ENCODE measurements at regions not wholly inside any gene's neighbourhood (a gene's known extent, or its start where the extent isn't known, plus 50 kb on each side); places are given as distances from the start of the nearest gene placed in this dataset.

DNA sequence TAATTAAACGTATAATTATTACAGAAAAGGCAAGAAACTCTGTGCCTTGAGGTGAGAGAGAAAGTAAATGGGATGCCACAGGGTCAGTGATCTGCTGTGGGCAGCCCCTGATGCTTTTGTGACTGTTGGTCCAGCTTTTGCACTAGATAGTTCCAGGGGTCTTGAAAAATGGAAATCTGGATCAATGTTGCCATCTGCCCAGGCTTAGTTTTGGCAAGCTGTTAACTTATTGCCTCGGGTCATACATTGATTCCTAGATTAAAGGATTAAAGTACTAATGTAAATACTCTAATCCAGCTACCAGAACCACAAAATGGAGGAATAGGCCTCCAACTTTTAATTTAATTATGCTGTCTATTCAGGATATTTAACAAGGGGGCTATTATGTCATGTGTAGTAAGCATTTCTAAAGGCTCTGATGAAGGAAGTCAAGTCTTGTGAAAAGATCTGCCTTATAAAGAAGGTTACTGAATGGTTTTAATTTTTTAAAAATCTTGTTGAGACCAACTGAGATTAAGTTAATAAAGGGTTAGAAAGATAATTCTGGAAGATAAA, 376.0 kb upstream of the HS3ST5 start:
- TF ChIP-seq, protein P1, sequence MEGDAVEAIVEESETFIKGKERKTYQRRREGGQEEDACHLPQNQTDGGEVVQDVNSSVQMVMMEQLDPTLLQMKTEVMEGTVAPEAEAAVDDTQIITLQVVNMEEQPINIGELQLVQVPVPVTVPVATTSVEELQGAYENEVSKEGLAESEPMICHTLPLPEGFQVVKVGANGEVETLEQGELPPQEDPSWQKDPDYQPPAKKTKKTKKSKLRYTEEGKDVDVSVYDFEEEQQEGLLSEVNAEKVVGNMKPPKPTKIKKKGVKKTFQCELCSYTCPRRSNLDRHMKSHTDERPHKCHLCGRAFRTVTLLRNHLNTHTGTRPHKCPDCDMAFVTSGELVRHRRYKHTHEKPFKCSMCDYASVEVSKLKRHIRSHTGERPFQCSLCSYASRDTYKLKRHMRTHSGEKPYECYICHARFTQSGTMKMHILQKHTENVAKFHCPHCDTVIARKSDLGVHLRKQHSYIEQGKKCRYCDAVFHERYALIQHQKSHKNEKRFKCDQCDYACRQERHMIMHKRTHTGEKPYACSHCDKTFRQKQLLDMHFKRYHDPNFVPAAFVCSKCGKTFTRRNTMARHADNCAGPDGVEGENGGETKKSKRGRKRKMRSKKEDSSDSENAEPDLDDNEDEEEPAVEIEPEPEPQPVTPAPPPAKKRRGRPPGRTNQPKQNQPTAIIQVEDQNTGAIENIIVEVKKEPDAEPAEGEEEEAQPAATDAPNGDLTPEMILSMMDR (IDR thresholded peaks at IDR 0.05; ENCODE audit: low read depth, low read length) = no peak
- H3K4me3 ChIP-seq (ENCODE audit: low read depth, low read length) = no peak overlapping the region

DNA sequence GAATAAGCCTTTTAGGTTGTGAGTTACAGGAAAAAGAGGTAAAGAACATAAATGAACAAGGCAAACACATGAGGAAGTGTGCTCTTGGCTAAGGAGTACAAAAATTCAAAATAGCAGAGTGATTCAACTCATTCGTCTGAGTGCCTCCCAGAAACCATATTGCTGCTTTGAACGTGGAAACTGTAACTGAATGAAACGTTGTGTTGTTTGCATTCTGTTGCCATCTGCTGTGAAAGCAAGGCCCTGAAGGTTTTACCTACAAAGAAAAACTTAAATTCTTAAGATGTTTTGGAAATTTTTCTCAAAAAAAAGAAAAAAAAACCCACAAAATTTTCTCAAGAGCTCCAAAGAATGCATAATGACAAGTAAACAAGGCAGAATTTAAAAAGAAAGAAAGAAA, 375.4 kb upstream of the HS3ST5 start:
- TF ChIP-seq, protein P1 (IDR thresholded peaks at IDR 0.05; ENCODE audit: low read depth, low read length) = no peak
- no peak overlapping the region for H3K4me3 ChIP-seq (ENCODE audit: low read depth, low read length)

DNA sequence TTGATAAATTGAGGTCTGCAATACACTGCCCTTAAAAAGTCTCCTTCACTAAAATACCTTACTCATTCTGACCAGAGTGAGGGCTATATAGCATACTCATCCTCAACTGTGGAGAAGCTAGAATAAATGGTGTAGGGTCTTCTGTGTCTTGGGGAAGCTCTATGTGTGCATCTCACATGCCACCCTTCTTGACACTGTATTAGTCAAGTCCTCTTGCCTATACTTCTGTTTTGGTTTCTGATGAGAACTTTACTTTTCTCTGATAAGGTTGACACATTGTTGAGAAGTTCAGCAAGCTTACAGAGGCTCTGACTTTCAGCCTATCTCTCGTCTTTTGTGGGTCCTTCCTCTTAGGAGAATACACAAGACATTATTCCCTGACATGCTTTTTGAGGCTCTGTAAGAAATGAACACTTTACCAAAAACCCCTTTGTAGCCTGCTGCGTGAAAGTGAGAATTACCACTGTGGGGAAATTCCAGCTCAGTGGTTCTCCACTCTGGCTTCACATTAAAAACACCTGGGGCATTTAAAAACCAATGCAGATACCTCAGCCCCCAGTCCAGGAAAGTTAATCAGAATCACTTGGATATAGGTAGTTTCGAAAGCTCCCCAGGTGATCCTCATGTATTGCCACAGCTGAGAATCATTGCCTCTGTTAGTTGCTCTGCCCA, 372.1 kb upstream of the HS3ST5 start:
- TF ChIP-seq, protein P1 (IDR thresholded peaks at IDR 0.05; ENCODE audit: low read depth, low read length) = no peak
- H3K4me3 ChIP-seq (ENCODE audit: low read depth, low read length) = no peak overlapping the region

DNA sequence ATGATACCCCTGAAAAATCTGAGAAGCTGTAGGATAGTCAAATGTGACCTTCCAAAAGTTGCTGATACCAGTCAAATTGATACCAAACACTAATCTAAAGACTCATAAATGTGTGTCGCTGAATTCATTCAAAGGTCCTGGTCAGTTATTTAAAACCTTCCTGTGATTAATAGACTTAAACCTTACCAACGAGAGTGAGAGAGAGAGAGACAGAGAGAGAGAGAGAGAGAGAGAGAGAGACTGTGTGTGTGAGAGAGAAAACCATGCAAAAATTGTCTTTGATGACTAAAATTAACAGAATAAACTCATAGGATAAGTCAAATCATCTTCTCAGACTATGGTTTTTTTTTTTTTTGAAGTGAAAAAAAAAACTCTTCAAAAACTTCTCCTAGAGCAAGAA, 370.9 kb upstream of the HS3ST5 start:
- TF ChIP-seq, protein P1 (IDR thresholded peaks at IDR 0.05; ENCODE audit: low read depth, low read length) = no peak
- no peak overlapping the region for H3K4me3 ChIP-seq (ENCODE audit: low read depth, low read length)

DNA sequence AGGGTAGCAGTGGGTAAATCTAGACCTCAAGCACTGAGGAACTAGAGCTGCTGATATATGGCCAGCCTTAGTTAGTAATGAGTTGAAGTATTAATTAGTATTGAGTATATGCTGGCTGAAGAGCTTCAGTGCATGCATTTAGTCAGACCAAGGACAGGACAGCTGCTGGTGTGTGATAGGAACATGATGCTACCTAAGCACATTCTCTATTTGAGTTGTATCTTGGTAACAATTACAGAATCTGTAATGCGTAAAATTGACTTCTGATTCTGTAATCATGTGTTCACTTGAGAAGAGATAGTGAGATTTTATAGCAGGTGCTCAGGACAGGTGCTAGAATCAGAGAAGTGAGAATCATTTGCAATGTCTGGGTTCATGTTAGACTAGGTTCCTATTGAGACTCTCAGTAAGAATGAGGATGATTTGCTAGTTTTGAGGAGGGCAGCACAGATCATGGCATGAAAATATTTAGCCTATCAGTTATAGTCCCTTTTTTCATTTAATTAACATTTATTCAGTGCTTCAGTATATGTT, 369.4 kb upstream of the HS3ST5 start:
- H3K4me3 ChIP-seq (ENCODE audit: low read depth, low read length) = no peak overlapping the region
- TF ChIP-seq, protein P1 (IDR thresholded peaks at IDR 0.05; ENCODE audit: low read depth, low read length) = no peak

DNA sequence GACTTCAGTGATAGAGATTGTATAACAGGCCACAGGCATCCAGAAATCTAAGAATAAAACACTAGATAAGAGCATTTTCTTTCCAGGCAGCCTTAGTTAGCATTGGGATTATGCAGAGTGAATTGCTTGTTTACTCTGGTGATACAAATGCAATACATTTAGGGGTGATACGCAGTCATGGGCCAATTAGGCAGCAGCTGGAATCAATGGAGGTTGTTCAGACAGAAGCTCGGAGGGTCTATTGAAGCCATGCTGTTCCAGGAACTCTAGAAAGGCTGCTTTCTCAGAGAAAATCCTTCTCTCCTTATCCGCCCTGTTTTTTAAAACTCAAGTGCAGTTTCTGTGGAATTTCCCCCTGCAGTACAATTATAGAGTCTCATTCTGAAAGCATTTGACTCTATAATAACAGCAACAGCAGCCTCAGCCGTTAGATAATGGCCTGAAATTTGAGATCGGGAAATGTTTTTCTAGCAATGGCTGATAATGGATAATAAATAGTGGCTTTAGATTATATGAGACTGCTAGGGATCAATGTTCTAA, 364.3 kb upstream of the HS3ST5 start:
- TF ChIP-seq, protein P1 (IDR thresholded peaks at IDR 0.05; ENCODE audit: low read depth, low read length) = no peak
- no peak overlapping the region for H3K4me3 ChIP-seq (ENCODE audit: low read depth, low read length)

DNA sequence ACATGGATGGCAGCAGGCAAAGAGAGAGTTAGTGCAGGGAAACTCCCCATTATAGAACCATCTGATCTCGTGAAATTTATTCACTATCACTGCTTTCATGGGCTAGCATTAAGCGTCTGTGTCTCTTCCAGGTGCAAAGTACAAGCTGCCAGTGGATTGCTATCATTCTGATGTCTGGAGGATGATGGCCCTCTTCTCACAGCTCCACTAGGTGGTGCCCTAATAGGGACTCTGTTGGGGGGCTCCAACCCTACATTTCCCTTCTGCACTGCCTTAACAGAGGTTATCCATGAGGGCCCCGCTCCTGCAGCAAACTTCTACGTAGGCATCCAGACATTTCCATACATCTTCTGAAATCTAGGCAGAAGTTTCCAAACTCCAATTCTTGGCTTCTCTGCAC, 347.8 kb upstream of the HS3ST5 start:
- H3K4me3 ChIP-seq (ENCODE audit: low read depth, low read length) = no peak overlapping the region
- TF ChIP-seq, protein P1 (IDR thresholded peaks at IDR 0.05; ENCODE audit: low read depth, low read length) = no peak

Measured in WI38 (cell line).